H9 (cell line): ENCODE measurements at regions not wholly inside any gene's neighbourhood (a gene's known extent, or its start where the extent isn't known, plus 50 kb on each side); places are given as distances from the start of the nearest gene placed in this dataset.
A peak's percentile ranks its signal among the peaks of the same experiment; 100 is the strongest.

Experiments used
- DNase-seq: peaks from one replicate; pipeline ENCODE4 v3.0.0-alpha.2; 2017
- H2AFZ ChIP-seq: one replicate; pipeline ENCODE4 v1.6.1; 2013; ENCODE audit warnings: mild to moderate bottlenecking, low read length, control low read depth, moderate library complexity
- H2AK5ac ChIP-seq: 2 replicates; pipeline ENCODE4 v1.6.1; 2013; ENCODE audit warnings: low read length, control low read depth, mixed read lengths; ENCODE audit not compliant: insufficient read length
- H2BK120ac ChIP-seq: one replicate; pipeline ENCODE4 v1.6.1; 2013; ENCODE audit warnings: low read depth, mild to moderate bottlenecking, low read length, control low read depth, inconsistent platforms; ENCODE audit not compliant: poor library complexity, severe bottlenecking
- H2BK12ac ChIP-seq: 2 replicates; pipeline ENCODE4 v1.6.1; 2013; ENCODE audit warnings: low read length, control low read depth, mixed read lengths, low read depth; ENCODE audit not compliant: insufficient read length
- H2BK15ac ChIP-seq: 2 replicates; pipeline ENCODE4 v1.6.1; 2013; ENCODE audit warnings: low read depth, low read length, control low read depth
- H2BK20ac ChIP-seq: one replicate; pipeline ENCODE4 v1.6.1; 2013; ENCODE audit warnings: low read depth, mild to moderate bottlenecking, low read length, control low read depth, inconsistent platforms; ENCODE audit not compliant: poor library complexity, severe bottlenecking
- H2BK5ac ChIP-seq: 2 replicates; pipeline ENCODE4 v1.6.1; 2013; ENCODE audit warnings: low read length, control low read depth, mixed read lengths; ENCODE audit not compliant: insufficient read length
- H3K14ac ChIP-seq: 2 replicates; pipeline ENCODE4 v1.6.1; 2013; ENCODE audit warnings: low read length, control low read depth; ENCODE audit not compliant: insufficient read depth
- H3K18ac ChIP-seq: 2 replicates; pipeline ENCODE4 v1.6.1; 2013; ENCODE audit warnings: low read depth, mild to moderate bottlenecking, mixed read lengths, low read length, control low read depth; ENCODE audit not compliant: insufficient read length
- H3K23ac ChIP-seq: 2 replicates; pipeline ENCODE4 v1.6.1; 2013; ENCODE audit warnings: low read length, control low read depth, mixed read lengths, low read depth; ENCODE audit not compliant: insufficient read length
- H3K23me2 ChIP-seq: 2 replicates; pipeline ENCODE4 v1.6.1; 2013; ENCODE audit warnings: low read depth, mild to moderate bottlenecking, mixed read lengths, low read length, control low read depth; ENCODE audit not compliant: insufficient read length, poor library complexity, severe bottlenecking
- H3K27ac ChIP-seq: 2 replicates; pipeline ENCODE4 v1.5.1; 2013; ENCODE audit warnings: low read length, control low read depth, mixed read lengths, low read depth; ENCODE audit not compliant: insufficient read length
- H3K27me3 ChIP-seq: 2 replicates; pipeline ENCODE4 v1.6.1; 2013; ENCODE audit warnings: low read length, control low read depth, inconsistent platforms; ENCODE audit not compliant: insufficient read depth
- H3K4ac ChIP-seq: 2 replicates; pipeline ENCODE4 v1.6.1; 2013; ENCODE audit warnings: low read depth, mild to moderate bottlenecking, control low read depth, inconsistent platforms, low read length, moderate library complexity
- H3K4me1 ChIP-seq: 2 replicates; pipeline ENCODE4 v1.6.1; 2013; ENCODE audit warnings: low read length, control low read depth, inconsistent platforms; ENCODE audit not compliant: insufficient read depth
- H3K4me2 ChIP-seq: 2 replicates; pipeline ENCODE4 v1.6.1; 2013; ENCODE audit warnings: low read length, control low read depth, mixed read lengths; ENCODE audit not compliant: insufficient read length, insufficient read depth
- H3K56ac ChIP-seq: 2 replicates; pipeline ENCODE4 v1.6.1; 2013; ENCODE audit warnings: low read depth, mild to moderate bottlenecking, mixed read lengths, low read length, control low read depth; ENCODE audit not compliant: insufficient read length
- H3K79me1 ChIP-seq: 2 replicates; pipeline ENCODE4 v1.6.1; 2013; ENCODE audit warnings: low read depth, mild to moderate bottlenecking, moderate library complexity, low read length, control low read depth, inconsistent platforms; ENCODE audit not compliant: insufficient read depth, poor library complexity, severe bottlenecking
- H3K79me2 ChIP-seq: 2 replicates; pipeline ENCODE4 v1.6.1; 2013; ENCODE audit warnings: low read length, control low read depth, inconsistent platforms; ENCODE audit not compliant: insufficient read depth
- H3K9ac ChIP-seq: 2 replicates; pipeline ENCODE4 v1.6.1; 2013; ENCODE audit warnings: low read length, control low read depth, mixed read lengths; ENCODE audit not compliant: insufficient read length; ENCODE audit errors: extremely low read depth
- H3K9me3 ChIP-seq: one replicate; pipeline ENCODE4 v1.6.1; 2013; ENCODE audit warnings: low read depth, low read length, inconsistent platforms; ENCODE audit not compliant: control insufficient read depth
- H3T11ph ChIP-seq: one replicate; pipeline ENCODE4 v1.6.1; 2013; ENCODE audit warnings: mild to moderate bottlenecking, low read length, control low read depth, inconsistent platforms
- H4K20me1 ChIP-seq: one replicate; pipeline ENCODE4 v1.6.1; 2013; ENCODE audit not compliant: control insufficient read depth, insufficient read length, insufficient read depth
- H4K5ac ChIP-seq: 2 replicates; pipeline ENCODE4 v1.6.1; 2013; ENCODE audit warnings: low read depth, mild to moderate bottlenecking, mixed read lengths, low read length, control low read depth; ENCODE audit not compliant: insufficient read length
- H4K8ac ChIP-seq: replicated peaks from 2 replicates; pipeline ENCODE4 v1.6.1; 2013; ENCODE audit warnings: low read length, control low read depth, mixed read lengths, low read depth; ENCODE audit not compliant: insufficient read length
- H4K91ac ChIP-seq: 2 replicates; pipeline ENCODE4 v1.6.1; 2013; ENCODE audit warnings: low read depth, mild to moderate bottlenecking, moderate library complexity, mixed read lengths, low read length, control low read depth; ENCODE audit not compliant: insufficient read length
- H3K27ac Mint-ChIP-seq, 3 experiments: 2 replicates in 2 of 3; 3 replicates in 1 of 3; pipeline ENCODE4 v1.8.0; 2020 to 2021; ENCODE audit warnings: mixed read lengths in 3 of 3, mild to moderate bottlenecking in 1 of 3, moderate library complexity in 1 of 3
- H3K27me3 Mint-ChIP-seq: 2 replicates; pipeline ENCODE4 v1.8.0; 2021; ENCODE audit warnings: low read depth, mild to moderate bottlenecking, moderate library complexity, mixed read lengths
- H3K36me3 Mint-ChIP-seq, 3 experiments: 2 replicates in 2 of 3; 3 replicates in 1 of 3; pipeline ENCODE4 v1.8.0; 2020 to 2021; ENCODE audit warnings: low read depth in 3 of 3, mixed read lengths in 3 of 3; ENCODE audit not compliant: insufficient read depth in 1 of 3
- H3K4me1 Mint-ChIP-seq, 2 experiments: 2 replicates each; pipeline ENCODE4 v1.8.0; 2020; ENCODE audit warnings: mixed read lengths in 2 of 2
- H3K4me3 Mint-ChIP-seq, 2 experiments: 2 replicates in 1 of 2; 3 replicates in 1 of 2; pipeline ENCODE4 v1.8.0; 2020 to 2021; ENCODE audit warnings: mild to moderate bottlenecking in 2 of 2, mixed read lengths in 2 of 2, moderate library complexity in 1 of 2
- H3K9me3 Mint-ChIP-seq, 2 experiments: 2 replicates in 1 of 2; 3 replicates in 1 of 2; pipeline ENCODE4 v1.8.0; 2020; ENCODE audit warnings: mild to moderate bottlenecking in 2 of 2, mixed read lengths in 2 of 2, moderate library complexity in 1 of 2
- CTCF ChIP-seq: fragments of 200-600 bp; sonication (generic); conservative IDR thresholded peaks from 3 replicates; pipeline ENCODE4 v1.8.0; 2021; ENCODE audit warnings: antibody characterized with exemption, mild to moderate bottlenecking
- WGBS: extraction: QIAGEN DNeasy Blood & Tissue Kit; methylation state at CpG from one replicate; pipeline ENCODE4 v1.1.7; 2013; ENCODE audit warnings: missing lambda C conversion rate, low lambda C conversion rate, mixed read lengths; ENCODE audit not compliant: insufficient read length; ENCODE audit errors: extremely low coverage; 5-methylcytosine and 5-hydroxymethylcytosine counted together

GRCh38 chrX:80334583-80334982, 85.7 kb upstream of the TENT5D start:
- H4K8ac ChIP-seq = no peak overlapping the region
- no peaks in the 10 kb centered on the region for H3K27me3 Mint-ChIP-seq
- no peak overlapping the region for H3K9ac ChIP-seq
- H2BK120ac ChIP-seq = no peak overlapping the region
- no peak overlapping the region for H2BK15ac ChIP-seq
- H3K79me2 ChIP-seq = no peaks in the 10 kb centered on the region
- WGBS = no CpG with 5 or more reads among the region's 7 CpGs
- H2AK5ac ChIP-seq = no peak overlapping the region
- H3K9me3 Mint-ChIP-seq = peaks cover 42 to 45% of the 10 kb centered on the region in 2 experiments
- H3K14ac ChIP-seq = no peak overlapping the region
- no peak overlapping the region for H2BK5ac ChIP-seq
- H4K91ac ChIP-seq = no peak overlapping the region
- no peak for TF ChIP-seq CTCF
- no peak overlapping the region for H3K4ac ChIP-seq
- H3K79me1 ChIP-seq = no peaks in the 10 kb centered on the region
- H4K5ac ChIP-seq = no peak overlapping the region
- H2BK20ac ChIP-seq = no peak overlapping the region
- peak overlapping the region; percentile 57 for H3K4me2 ChIP-seq
- H4K20me1 ChIP-seq = no peaks in the 10 kb centered on the region
- no peaks in the 10 kb centered on the region for H3K4me1 Mint-ChIP-seq
- DNase-seq = no peak
- no peaks in the 10 kb centered on the region; a peak in 1 of 7 replicates for H3K36me3 Mint-ChIP-seq
- no peak overlapping the region for H3K27ac ChIP-seq
- H3T11ph ChIP-seq = no peak overlapping the region
- no peak overlapping the region for H3K56ac ChIP-seq
- H3K4me3 Mint-ChIP-seq = no peak overlapping the region
- no peak overlapping the region for H2AFZ ChIP-seq
- H3K18ac ChIP-seq = no peak overlapping the region
- no peak overlapping the region for H3K23ac ChIP-seq
- H3K9me3 ChIP-seq = no peaks in the 10 kb centered on the region
- H3K27me3 ChIP-seq = no peaks in the 10 kb centered on the region
- H2BK12ac ChIP-seq = no peak overlapping the region
- no peaks in the 10 kb centered on the region for H3K23me2 ChIP-seq
- H3K27ac Mint-ChIP-seq = no peak overlapping the region
- no peaks in the 10 kb centered on the region for H3K4me1 ChIP-seq
